GM12878 (cell line): ENCODE measurements at regions not wholly inside any gene's neighbourhood (a gene's known extent, or its start where the extent isn't known, plus 50 kb on each side); places are given as distances from the start of the nearest gene placed in this dataset.

Source experiments
- BCL11A ChIP-seq: IDR thresholded peaks from 2 replicates; pipeline ENCODE4 v1.6.1; 2011; ENCODE audit warnings: low read depth, low read length
- EGR1 ChIP-seq, 2 experiments: IDR thresholded peaks; 1 replicate in 1 of 2; 2 replicates in 1 of 2; pipeline ENCODE4 v1.6.1; 2011 to 2012; ENCODE audit warnings: low read depth in 2 of 2, low read length in 2 of 2, borderline replicate concordance in 1 of 2, mild to moderate bottlenecking in 1 of 2, moderate library complexity in 1 of 2
- MLLT1 ChIP-seq: fragments of 450-650 bp; IDR thresholded peaks from 2 replicates; pipeline ENCODE4 v1.6.1; 2016; ENCODE audit warnings: mild to moderate bottlenecking
- MTA2 ChIP-seq: fragments of 450-650 bp; IDR thresholded peaks from 2 replicates; pipeline ENCODE4 v1.6.1; 2016; ENCODE audit warnings: low read depth, mild to moderate bottlenecking, moderate library complexity
- NFYB ChIP-seq: IDR thresholded peaks from 2 replicates; pipeline ENCODE4 v1.6.1; 2011; ENCODE audit warnings: low read depth, mild to moderate bottlenecking, low read length, improper control_type of control experiment, moderate library complexity; ENCODE audit not compliant: insufficient read depth
- NR2F1 ChIP-seq: fragments of 450-650 bp; conservative IDR thresholded peaks from 2 replicates; pipeline ENCODE4 v1.6.1; 2017; ENCODE audit warnings: mild to moderate bottlenecking
- PAX5 ChIP-seq: IDR thresholded peaks from 2 replicates; pipeline ENCODE4 v1.6.1; 2011; ENCODE audit warnings: low read depth, low read length, borderline replicate concordance
- POLR2AphosphoS5 ChIP-seq: IDR thresholded peaks from 2 replicates; pipeline ENCODE4 v1.6.1; 2011; ENCODE audit warnings: mild to moderate bottlenecking, low read length, inconsistent platforms
- RAD51 ChIP-seq: fragments of 450-650 bp; IDR thresholded peaks from 2 replicates; pipeline ENCODE4 v1.6.1; 2016; ENCODE audit warnings: moderate library complexity, mild to moderate bottlenecking, inconsistent platforms
- RBBP5 ChIP-seq: fragments of 200-600 bp; sonication (generic); conservative IDR thresholded peaks from 2 replicates; pipeline ENCODE4 v1.6.1; 2016
- RELB ChIP-seq: fragments of 450-650 bp; IDR thresholded peaks from 2 replicates; pipeline ENCODE4 v1.6.1; 2017; ENCODE audit warnings: low read depth, mild to moderate bottlenecking, moderate library complexity
- SMARCA5 ChIP-seq: fragments of 450-650 bp; IDR thresholded peaks from 2 replicates; pipeline ENCODE4 v1.6.1; 2017; ENCODE audit warnings: mild to moderate bottlenecking
- SREBF2 ChIP-seq: IDR thresholded peaks from 2 replicates; pipeline ENCODE4 v1.6.1; 2012; ENCODE audit warnings: mild to moderate bottlenecking, low read length
- WRNIP1 ChIP-seq: IDR thresholded peaks from 2 replicates; pipeline ENCODE4 v1.6.1; 2011; ENCODE audit warnings: low read depth, low read length, improper control_type of control experiment, borderline replicate concordance
- ZNF207 ChIP-seq: fragments of 450-650 bp; IDR thresholded peaks from 2 replicates; pipeline ENCODE4 v1.6.1; 2014; ENCODE audit warnings: antibody characterized with exemption, mild to moderate bottlenecking, borderline replicate concordance
- ZNF24 ChIP-seq: fragments of 450-650 bp; IDR thresholded peaks from 2 replicates; pipeline ENCODE4 v1.6.1; 2017; ENCODE audit warnings: antibody characterized with exemption, mild to moderate bottlenecking
- ZNF687 ChIP-seq: fragments of 450-650 bp; IDR thresholded peaks from 2 replicates; pipeline ENCODE4 v1.6.1; 2017; ENCODE audit warnings: mild to moderate bottlenecking, moderate library complexity
- ZSCAN29 ChIP-seq: fragments of 450-650 bp; IDR thresholded peaks from 2 replicates; pipeline ENCODE4 v1.6.1; 2017; ENCODE audit warnings: mild to moderate bottlenecking, moderate library complexity
- TF ChIP-seq, protein P1 (sequence below): fragments of 450-650 bp; IDR thresholded peaks from 2 replicates; pipeline ENCODE4 v1.6.1; 2017; ENCODE audit warnings: mild to moderate bottlenecking
- TF ChIP-seq, protein P2 (sequence below): IDR thresholded peaks from 2 replicates; pipeline ENCODE4 v1.6.1; 2012; ENCODE audit warnings: low read length, inconsistent platforms
- TF ChIP-seq, protein P3 (sequence below): fragments of 450-650 bp; IDR thresholded peaks from 2 replicates; pipeline ENCODE4 v1.6.1; 2016; ENCODE audit warnings: mild to moderate bottlenecking

DNA sequence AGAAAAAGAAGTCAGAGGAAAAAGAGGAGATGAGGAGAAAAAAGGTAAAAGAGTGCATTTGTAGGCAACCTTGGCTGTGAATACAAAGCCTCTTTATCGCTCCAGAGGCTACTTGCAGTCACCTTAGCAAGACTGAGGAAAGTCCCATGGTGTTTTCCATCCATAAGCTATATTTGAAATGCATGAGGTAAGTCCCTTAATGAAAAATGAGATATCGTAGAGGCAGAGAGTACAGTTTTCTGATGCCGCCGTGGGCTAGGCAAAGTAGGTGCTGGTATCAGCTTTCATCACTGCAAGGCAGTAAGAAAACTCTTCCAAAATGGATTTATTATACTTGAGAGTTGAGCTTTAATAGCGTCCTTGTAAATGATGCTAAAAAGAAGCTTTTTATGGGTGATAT lies 186.8 kb downstream of the ASCL1 start (continued):
- TF ChIP-seq, protein P1, sequence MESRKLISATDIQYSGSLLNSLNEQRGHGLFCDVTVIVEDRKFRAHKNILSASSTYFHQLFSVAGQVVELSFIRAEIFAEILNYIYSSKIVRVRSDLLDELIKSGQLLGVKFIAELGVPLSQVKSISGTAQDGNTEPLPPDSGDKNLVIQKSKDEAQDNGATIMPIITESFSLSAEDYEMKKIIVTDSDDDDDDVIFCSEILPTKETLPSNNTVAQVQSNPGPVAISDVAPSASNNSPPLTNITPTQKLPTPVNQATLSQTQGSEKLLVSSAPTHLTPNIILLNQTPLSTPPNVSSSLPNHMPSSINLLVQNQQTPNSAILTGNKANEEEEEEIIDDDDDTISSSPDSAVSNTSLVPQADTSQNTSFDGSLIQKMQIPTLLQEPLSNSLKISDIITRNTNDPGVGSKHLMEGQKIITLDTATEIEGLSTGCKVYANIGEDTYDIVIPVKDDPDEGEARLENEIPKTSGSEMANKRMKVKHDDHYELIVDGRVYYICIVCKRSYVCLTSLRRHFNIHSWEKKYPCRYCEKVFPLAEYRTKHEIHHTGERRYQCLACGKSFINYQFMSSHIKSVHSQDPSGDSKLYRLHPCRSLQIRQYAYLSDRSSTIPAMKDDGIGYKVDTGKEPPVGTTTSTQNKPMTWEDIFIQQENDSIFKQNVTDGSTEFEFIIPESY, result no peak
- TF ChIP-seq EGR1 (IDR thresholded peaks at IDR 0.05; ENCODE audit: borderline replicate concordance in 1 of 2, low read depth in 2 of 2, low read length in 2 of 2) (no peak), ZNF207 (no peak), NFYB (no peak), WRNIP1 (no peak), SREBF2 (no peak), RBBP5 (no peak), ZNF687 (peak; percentile 53; the same call in 1 of the 2 replicates), MTA2 (peak; percentile 31; the same call in 1 of the 2 replicates), RAD51 (no peak), POLR2AphosphoS5 (0 out of 2 replicates have a peak, but pooled peaks have one; percentile 33), SMARCA5 (peak; percentile 45; the same call in 1 of the 2 replicates), ZNF24 (no peak), PAX5 (no peak), MLLT1 (no peak), NR2F1 (0 out of 2 replicates have a peak, but pooled peaks have one; percentile 4), ZSCAN29 (no peak), BCL11A (no peak), RELB (peak; percentile 94)
- TF ChIP-seq, protein P2, sequence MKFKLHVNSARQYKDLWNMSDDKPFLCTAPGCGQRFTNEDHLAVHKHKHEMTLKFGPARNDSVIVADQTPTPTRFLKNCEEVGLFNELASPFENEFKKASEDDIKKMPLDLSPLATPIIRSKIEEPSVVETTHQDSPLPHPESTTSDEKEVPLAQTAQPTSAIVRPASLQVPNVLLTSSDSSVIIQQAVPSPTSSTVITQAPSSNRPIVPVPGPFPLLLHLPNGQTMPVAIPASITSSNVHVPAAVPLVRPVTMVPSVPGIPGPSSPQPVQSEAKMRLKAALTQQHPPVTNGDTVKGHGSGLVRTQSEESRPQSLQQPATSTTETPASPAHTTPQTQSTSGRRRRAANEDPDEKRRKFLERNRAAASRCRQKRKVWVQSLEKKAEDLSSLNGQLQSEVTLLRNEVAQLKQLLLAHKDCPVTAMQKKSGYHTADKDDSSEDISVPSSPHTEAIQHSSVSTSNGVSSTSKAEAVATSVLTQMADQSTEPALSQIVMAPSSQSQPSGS, result no peak
- TF ChIP-seq, protein P3, sequence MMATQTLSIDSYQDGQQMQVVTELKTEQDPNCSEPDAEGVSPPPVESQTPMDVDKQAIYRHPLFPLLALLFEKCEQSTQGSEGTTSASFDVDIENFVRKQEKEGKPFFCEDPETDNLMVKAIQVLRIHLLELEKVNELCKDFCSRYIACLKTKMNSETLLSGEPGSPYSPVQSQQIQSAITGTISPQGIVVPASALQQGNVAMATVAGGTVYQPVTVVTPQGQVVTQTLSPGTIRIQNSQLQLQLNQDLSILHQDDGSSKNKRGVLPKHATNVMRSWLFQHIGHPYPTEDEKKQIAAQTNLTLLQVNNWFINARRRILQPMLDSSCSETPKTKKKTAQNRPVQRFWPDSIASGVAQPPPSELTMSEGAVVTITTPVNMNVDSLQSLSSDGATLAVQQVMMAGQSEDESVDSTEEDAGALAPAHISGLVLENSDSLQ, result no peak
